ENCODE measurements at regions not wholly inside any gene's neighbourhood (a gene's known extent, or its start where the extent isn't known, plus 50 kb on each side); places are given as distances from the start of the nearest gene placed in this dataset.

DNA sequence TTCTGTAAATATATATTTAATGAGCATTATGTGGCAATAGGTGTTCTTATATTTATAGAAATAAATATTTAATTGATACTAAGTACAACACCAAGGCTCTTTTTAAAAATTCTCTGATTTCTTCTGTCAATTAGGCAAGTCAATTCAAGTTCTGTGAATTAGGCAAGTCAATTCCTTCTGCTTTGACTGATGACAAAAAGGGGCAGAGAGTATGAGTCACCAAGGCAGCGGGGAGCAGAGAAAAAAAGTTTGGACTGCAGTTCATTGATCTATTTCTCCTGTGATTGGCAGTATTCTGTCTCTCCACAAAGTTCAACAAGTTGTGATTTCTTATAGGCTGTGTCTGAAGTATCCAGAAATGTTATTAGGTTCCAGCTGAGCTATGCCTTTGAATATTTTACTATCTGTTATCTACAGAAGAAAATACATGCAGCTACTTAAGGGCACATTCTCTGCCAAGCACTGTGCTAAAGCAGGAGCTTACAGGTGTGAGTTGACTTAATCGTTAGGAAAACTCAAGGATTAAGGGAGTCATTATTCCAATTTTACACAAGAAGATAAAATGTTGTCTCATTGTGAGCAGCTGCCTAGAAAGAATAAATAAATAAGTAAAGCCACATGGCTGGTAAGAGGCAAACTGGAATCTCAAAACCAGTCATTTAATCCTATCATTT lies 206.4 kb upstream of the ALG10B start:
- TF ChIP-seq, protein P1, sequence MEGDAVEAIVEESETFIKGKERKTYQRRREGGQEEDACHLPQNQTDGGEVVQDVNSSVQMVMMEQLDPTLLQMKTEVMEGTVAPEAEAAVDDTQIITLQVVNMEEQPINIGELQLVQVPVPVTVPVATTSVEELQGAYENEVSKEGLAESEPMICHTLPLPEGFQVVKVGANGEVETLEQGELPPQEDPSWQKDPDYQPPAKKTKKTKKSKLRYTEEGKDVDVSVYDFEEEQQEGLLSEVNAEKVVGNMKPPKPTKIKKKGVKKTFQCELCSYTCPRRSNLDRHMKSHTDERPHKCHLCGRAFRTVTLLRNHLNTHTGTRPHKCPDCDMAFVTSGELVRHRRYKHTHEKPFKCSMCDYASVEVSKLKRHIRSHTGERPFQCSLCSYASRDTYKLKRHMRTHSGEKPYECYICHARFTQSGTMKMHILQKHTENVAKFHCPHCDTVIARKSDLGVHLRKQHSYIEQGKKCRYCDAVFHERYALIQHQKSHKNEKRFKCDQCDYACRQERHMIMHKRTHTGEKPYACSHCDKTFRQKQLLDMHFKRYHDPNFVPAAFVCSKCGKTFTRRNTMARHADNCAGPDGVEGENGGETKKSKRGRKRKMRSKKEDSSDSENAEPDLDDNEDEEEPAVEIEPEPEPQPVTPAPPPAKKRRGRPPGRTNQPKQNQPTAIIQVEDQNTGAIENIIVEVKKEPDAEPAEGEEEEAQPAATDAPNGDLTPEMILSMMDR (conservative IDR thresholded peaks at IDR 0.05; ENCODE audit: low read depth, low read length) = no peak
- no peak for TF ChIP-seq EZH2 (IDR thresholded peaks at IDR 0.05; ENCODE audit: borderline replicate concordance, low read depth, low read length, poor library complexity, severe bottlenecking)

Measured in A673 (cell line).